Glutamatergic neuron (in vitro differentiated cells): ENCODE measurements at regions not wholly inside any gene's neighbourhood (a gene's known extent, or its start where the extent isn't known, plus 50 kb on each side); places are given as distances from the start of the nearest gene placed in this dataset.
"Not testable (repeated sequence)": the region's sequence is repeated elsewhere in the genome, so short reads cannot be mapped to it uniquely, and the experiment has no call there.

Experiments
- DNase-seq: peaks from one replicate; pipeline ENCODE4 v3.0.0; 2022
- H3K27ac Mint-ChIP-seq: one replicate; pipeline ENCODE4 v1.8.0; 2020; ENCODE audit warnings: mild to moderate bottlenecking, mixed read lengths, inconsistent platforms; ENCODE audit not compliant: unreplicated experiment
- H3K27me3 Mint-ChIP-seq: one replicate; pipeline ENCODE4 v1.8.0; 2020; ENCODE audit warnings: mild to moderate bottlenecking, moderate library complexity, mixed read lengths, inconsistent platforms; ENCODE audit not compliant: unreplicated experiment
- H3K36me3 Mint-ChIP-seq: one replicate; pipeline ENCODE4 v1.8.0; 2020; ENCODE audit warnings: mild to moderate bottlenecking, mixed read lengths, inconsistent platforms; ENCODE audit not compliant: unreplicated experiment
- H3K4me1 Mint-ChIP-seq: one replicate; pipeline ENCODE4 v1.8.0; 2020; ENCODE audit warnings: mild to moderate bottlenecking, low read depth, mixed read lengths, inconsistent platforms; ENCODE audit not compliant: unreplicated experiment
- H3K4me3 Mint-ChIP-seq: one replicate; pipeline ENCODE4 v1.8.0; 2020; ENCODE audit warnings: mild to moderate bottlenecking, mixed read lengths, inconsistent platforms; ENCODE audit not compliant: unreplicated experiment
- H3K9me3 Mint-ChIP-seq: one replicate; pipeline ENCODE4 v1.8.0; 2020; ENCODE audit warnings: mild to moderate bottlenecking, moderate library complexity, mixed read lengths, inconsistent platforms; ENCODE audit not compliant: unreplicated experiment
- TF ChIP-seq, protein P1 (sequence below): fragments of 200-600 bp; sonication (generic); IDR thresholded peaks from one replicate; pipeline ENCODE4 v1.5.0; 2021; ENCODE audit not compliant: partially characterized antibody, unreplicated experiment

- Mint-ChIP-seq H3K36me3 (no peaks in the 10 kb centered on the region), H3K27ac (no peak overlapping the region), H3K4me1 (no peaks in the 10 kb centered on the region), H3K27me3 (no peaks in the 10 kb centered on the region), H3K9me3 (no peaks in the 10 kb centered on the region), H3K4me3 (no peak overlapping the region)
- TF ChIP-seq, protein P1, sequence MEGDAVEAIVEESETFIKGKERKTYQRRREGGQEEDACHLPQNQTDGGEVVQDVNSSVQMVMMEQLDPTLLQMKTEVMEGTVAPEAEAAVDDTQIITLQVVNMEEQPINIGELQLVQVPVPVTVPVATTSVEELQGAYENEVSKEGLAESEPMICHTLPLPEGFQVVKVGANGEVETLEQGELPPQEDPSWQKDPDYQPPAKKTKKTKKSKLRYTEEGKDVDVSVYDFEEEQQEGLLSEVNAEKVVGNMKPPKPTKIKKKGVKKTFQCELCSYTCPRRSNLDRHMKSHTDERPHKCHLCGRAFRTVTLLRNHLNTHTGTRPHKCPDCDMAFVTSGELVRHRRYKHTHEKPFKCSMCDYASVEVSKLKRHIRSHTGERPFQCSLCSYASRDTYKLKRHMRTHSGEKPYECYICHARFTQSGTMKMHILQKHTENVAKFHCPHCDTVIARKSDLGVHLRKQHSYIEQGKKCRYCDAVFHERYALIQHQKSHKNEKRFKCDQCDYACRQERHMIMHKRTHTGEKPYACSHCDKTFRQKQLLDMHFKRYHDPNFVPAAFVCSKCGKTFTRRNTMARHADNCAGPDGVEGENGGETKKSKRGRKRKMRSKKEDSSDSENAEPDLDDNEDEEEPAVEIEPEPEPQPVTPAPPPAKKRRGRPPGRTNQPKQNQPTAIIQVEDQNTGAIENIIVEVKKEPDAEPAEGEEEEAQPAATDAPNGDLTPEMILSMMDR: no peak
- DNase-seq: no peak
These were observed 654.1 kb downstream of the MECOM start for GRCh38 chr3:169009453-169009852.

- H3K27ac Mint-ChIP-seq: no peak overlapping the region
- TF ChIP-seq, protein P1: no peak
- DNase-seq: no peak
- H3K4me1 Mint-ChIP-seq: no peaks in the 10 kb centered on the region
- H3K4me3 Mint-ChIP-seq: no peak overlapping the region
- no peaks in the 10 kb centered on the region for H3K27me3 Mint-ChIP-seq
- no peaks in the 10 kb centered on the region for H3K9me3 Mint-ChIP-seq
- no peaks in the 10 kb centered on the region for H3K36me3 Mint-ChIP-seq
These were observed 654.6 kb downstream of the MECOM start for GRCh38 chr3:169008776-169009358.

- no peak overlapping the region for H3K4me3 Mint-ChIP-seq
- H3K27me3 Mint-ChIP-seq: no peaks in the 10 kb centered on the region
- H3K4me1 Mint-ChIP-seq: no peaks in the 10 kb centered on the region
- no peak overlapping the region for H3K27ac Mint-ChIP-seq
- no peaks in the 10 kb centered on the region for H3K36me3 Mint-ChIP-seq
- no peaks in the 10 kb centered on the region for H3K9me3 Mint-ChIP-seq
- DNase-seq: no peak
- TF ChIP-seq, protein P1: no peak
These were observed 656.4 kb downstream of the MECOM start for GRCh38 chr3:169007145-169007544.

- not testable (repeated sequence) for H3K36me3 Mint-ChIP-seq, H3K4me1 Mint-ChIP-seq, DNase-seq, H3K27me3 Mint-ChIP-seq, H3K9me3 Mint-ChIP-seq, H3K4me3 Mint-ChIP-seq, H3K27ac Mint-ChIP-seq
These were observed 657.1 kb downstream of the MECOM start for GRCh38 chr3:169006398-169006797.

DNA sequence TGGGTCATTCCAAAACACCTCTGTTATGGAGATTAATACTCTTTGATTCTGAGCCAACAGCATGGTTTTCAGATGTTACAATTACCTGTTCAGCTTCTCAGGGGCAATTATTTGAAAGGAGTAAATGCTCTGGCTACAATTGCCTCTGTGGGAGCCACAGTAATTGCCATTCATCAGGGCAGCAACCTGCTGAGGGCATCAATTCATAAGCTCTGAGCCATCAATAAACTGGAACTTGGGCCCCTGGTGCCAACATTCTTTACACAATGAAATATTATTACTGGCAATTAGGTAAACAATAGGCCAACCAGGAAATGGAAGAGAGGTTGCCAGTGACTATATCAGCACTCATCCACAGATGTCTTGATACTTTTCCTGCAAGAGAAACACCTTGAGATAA lies 660.8 kb downstream of the MECOM start:
- DNase-seq: no peak
- no peaks in the 10 kb centered on the region for H3K9me3 Mint-ChIP-seq
- peaks cover 2% of the 10 kb centered on the region for H3K27me3 Mint-ChIP-seq
- H3K4me3 Mint-ChIP-seq: no peak overlapping the region
- H3K4me1 Mint-ChIP-seq: no peaks in the 10 kb centered on the region
- TF ChIP-seq, protein P1: no peak
- H3K36me3 Mint-ChIP-seq: no peaks in the 10 kb centered on the region
- H3K27ac Mint-ChIP-seq: no peak overlapping the region
